NCI-H1694 (cell line): ENCODE measurements at regions not wholly inside any gene's neighbourhood (a gene's known extent, or its start where the extent isn't known, plus 50 kb on each side); places are given as distances from the start of the nearest gene placed in this dataset.
"Not testable (repeated sequence)": the region's sequence is repeated elsewhere in the genome, so short reads cannot be mapped to it uniquely, and the experiment has no call there.

Experiments
- DNase-seq: peaks from one replicate; lab custom pipeline; 2025; lab: John Stamatoyannopoulos, UW

GRCh38 chr7:120014925-120015465, 258.0 kb upstream of the KCND2 start:
- DNase-seq: no peak

DNA sequence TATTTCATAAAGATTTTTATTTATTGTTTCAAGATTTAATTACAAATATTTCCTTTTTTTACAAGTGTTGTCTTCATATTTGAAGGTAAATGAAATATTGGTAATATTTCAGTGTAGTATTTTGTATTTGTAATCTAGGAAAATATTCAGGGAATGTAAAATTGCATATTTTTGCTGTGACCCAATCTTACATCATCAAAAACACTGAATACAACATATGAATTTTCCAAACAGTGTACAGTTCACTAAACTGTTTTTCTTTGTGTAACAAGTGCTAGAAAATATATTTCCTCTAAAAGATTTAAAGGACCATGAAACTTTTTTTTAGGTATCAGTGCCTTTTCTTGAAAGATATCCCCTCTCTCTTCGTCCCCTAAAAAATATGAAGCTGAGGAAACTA, 251.9 kb upstream of the KCND2 start:
- DNase-seq: no peak

DNA sequence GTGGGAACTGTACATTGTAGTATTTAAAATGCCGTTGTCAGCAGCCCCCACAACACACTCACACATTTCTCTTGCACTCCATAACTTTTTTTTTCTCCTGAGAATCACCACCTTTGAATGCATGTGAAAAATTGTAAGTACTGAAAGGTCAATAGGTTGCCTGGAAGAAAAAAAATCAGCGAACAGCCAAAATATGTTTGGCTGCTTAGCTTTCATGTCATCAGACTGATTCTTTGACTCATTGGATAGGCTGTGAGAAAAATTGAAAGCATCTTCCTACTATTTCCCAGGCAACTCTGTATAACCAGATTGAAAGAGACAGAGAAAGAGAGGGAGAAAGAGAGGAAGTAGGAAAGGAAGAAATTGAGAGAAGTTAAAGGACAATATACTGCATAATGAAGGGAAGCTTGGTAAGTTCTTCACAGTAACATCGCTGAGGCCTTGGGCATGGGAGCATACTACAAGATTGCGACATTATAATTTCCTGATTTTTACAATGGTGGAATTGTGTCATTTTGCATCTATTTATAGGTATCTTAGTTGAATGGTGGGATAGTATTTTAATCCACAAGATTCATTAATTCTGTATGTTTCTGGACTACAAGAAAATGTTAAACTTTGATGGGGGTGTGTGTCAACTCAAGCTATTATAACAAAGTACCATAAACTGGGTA, 249.3 kb upstream of the KCND2 start:
- no peak for DNase-seq

DNA sequence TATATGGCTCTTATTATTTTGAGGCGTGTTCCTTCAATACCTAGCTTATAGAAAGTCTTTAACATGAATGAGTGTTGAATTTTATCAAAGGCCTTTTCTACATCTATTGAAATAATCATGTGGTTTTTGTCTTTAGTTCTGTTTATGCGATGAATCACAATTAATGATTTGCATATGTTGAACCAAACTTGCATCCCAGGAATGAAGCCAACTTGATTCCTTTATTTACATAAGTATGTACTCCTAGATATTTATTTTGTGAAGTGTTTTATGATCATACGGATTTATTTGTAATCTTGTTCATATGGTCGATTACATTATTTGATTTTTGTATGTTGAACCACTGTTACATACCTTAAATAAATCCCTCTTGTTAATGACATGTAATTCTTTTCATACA, 244.3 kb upstream of the KCND2 start:
- no peak for DNase-seq

DNA sequence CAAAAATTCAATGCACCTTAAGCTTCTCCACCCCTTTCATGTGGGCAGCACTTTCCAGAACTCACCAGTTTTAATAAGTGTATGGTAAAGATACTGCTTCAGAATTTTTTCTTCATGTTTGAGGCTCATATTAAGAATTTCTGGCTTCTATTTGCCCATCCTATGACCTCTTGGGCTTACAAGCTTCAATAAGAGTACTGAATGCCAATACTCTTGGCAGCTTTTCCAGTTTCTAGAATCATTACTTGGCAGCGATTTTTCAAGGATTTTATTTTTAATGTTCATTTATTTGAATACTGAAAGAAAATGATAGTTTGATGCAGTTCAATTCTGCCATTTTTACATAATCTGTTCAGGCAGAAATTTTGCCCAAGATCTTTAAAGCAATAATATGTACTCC, 242.1 kb upstream of the KCND2 start:
- no peak for DNase-seq

DNA sequence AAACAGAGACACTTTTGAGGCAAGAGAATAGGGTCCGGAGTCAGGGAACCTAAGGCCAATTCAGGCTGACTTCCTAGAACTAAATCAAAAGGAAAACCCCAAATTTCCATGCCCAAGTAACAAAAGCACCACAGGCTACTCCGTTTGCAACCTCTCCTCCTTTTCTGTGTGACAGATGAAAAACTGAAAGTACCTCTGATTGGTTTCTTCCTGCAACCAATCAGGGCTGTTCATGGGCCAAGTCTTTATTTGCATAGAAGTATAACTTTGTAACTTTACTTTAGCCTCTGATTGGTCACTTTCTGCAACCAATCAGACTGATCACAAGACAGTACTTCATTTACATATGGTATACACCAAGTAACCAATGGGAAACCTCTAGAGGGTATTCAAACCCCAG, 239.9 kb upstream of the KCND2 start:
- DNase-seq: no peak

DNA sequence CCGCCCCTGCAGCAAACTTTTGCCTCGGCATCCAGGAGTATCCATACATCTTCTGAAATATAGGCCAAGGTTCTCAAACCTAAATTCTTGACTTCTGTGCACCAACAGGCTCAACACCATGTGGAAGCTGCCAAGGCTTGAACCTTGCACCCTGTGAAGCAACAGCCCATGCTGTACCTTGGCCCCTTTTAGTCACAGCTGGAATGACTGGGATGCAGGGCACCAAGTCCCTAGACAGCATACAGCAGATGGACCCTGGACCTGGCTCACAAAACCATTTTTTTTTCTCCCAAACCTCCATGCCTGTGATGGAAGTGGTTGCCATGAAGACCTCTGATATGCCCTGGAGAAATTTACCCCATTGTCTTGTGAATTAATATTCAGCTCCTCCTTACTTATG, 233.8 kb upstream of the KCND2 start:
- no peak for DNase-seq

DNA sequence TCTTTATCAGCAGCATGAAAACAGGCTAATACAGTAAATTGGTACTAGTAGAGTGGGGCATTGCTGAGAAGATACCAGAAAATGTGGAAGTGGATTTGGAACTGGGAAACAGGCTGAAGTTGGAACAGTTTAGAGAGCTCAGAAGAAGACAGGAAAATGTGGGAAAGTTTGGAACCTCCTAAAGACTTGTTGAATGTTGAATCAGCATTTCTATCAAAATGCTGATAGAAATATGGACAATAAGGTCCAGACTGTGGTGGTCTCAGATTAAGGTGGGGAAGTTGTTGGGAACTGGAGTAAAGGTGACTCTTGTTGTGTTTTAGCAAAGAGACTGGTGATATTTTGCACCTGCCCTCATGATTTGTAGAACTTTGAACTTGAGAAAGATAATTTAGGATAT, 231.2 kb upstream of the KCND2 start:
- no peak for DNase-seq

- DNase-seq: no peak
These were observed 229.7 kb upstream of the KCND2 start for GRCh38 chr7:120043250-120043649.

DNA sequence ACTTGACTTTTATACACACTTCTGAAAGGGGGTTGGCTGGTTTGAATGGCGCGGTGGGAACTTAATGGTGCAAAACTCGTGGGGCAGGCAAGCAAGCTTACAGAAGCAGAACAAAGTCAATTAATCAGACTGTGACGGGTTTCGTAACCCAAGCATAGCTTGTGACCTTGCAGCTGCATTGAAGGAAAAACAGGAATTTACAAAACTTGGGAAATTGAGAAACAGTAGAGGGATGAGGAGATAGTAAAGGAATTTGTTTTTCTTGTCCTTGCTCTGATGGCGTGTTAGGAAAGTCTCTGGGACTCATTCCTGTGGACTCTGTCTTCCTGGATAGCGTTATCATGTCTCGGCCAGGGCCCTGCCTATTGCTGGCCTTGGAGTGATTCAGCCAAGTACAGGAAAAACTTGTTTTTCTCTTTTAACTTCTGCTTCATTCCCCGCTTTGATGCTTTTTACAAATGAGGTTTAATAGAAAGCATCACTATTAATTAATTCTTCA, 220.0 kb upstream of the KCND2 start:
- no peak for DNase-seq

- no peak for DNase-seq
These were observed 219.5 kb upstream of the KCND2 start for GRCh38 chr7:120053390-120053961.

GRCh38 chr7:120054376-120055100, 218.4 kb upstream of the KCND2 start:
- no peak for DNase-seq

- DNase-seq: no peak
These were observed 217.7 kb upstream of the KCND2 start for GRCh38 chr7:120055300-120055699.

GRCh38 chr7:120056227-120056626, 216.7 kb upstream of the KCND2 start:
- no peak for DNase-seq

GRCh38 chr7:120059641-120060040, 213.3 kb upstream of the KCND2 start:
- DNase-seq: no peak

DNA sequence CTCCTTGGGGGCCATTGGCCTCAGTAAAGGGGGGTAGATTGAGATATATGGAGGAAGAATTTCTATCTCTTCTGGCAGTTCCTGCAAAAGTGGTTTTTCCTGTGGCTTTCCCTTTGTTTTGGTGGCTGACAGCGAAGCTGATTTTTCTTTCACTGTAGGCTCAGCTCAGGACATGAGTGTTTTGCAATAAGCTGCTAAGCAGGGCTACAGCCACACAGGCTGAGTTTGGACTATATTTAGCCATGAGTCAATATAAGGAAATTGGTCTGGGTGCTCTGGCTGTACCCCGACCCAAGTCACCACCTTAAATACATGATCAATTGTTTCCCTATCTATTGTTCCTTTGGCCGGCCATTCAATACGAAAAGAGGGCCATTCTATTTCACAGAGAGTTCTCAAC, 212.7 kb upstream of the KCND2 start:
- DNase-seq: no peak

DNA sequence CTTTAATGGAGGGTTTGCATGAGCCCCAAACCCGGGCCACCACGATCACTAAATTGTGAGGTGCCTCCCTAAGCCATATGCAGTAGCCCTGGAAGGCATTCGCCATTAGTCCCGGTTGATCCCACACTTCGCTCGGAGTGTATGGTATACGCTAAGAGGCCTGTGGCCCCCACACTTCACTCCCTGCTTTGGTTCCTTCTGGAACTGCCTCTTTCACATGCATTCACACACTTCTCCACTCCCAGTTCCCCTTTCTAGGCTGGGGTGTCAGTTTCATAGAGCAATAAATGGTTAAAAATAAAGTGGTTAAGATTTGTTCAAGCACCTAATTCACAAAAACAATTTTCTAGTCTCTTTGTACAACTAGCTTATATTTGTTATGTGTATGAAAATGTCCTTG, 212.1 kb upstream of the KCND2 start:
- no peak for DNase-seq

GRCh38 chr7:120064565-120064964, 208.4 kb upstream of the KCND2 start:
- no peak for DNase-seq

- DNase-seq: not testable (repeated sequence)
These were observed 206.1 kb upstream of the KCND2 start for GRCh38 chr7:120066898-120067297.

- no peak for DNase-seq
These were observed 202.8 kb upstream of the KCND2 start for GRCh38 chr7:120070201-120070600.

DNA sequence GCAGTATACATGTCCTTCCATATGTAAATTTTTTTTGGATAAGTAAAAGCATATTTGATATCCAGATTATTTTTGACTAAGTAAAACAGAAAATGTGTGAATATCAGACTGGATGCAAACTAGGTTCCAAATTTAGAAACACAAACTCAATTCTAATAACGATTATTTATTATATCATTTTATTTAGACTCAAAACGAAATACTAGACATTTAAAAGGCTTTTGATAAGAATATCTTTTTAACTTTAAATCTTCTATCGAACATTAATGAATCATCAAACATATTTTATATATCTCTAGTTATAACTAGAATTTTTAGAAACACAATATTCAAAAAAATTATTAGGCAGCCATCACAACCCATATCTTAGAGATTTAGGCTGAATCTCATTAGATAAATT, 195.2 kb upstream of the KCND2 start:
- DNase-seq: no peak

- no peak for DNase-seq
These were observed 194.0 kb upstream of the KCND2 start for GRCh38 chr7:120079022-120079421.

DNA sequence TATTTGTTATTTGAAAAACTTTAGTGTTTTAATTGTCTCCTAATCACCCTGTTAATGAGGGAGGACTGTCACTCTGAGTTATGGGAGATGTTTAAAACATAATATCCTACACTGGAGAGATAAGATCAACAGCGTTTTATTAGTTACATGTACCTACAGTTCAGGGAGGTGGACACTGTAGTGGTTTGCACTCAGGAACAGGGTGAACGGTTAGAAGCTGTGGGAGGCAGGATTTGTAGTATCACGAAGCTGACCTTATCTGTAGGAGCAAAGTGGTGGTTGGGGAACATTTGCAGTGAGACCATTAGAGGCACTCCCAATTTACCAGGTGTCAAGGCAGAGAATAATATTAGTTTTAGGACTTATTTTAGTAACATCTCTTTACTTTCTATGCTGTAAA, 193.3 kb upstream of the KCND2 start:
- DNase-seq: no peak
